Upper lobe of left lung (tissue), 6 donors: ENCODE measurements at regions not wholly inside any gene's neighbourhood (a gene's known extent, or its start where the extent isn't known, plus 50 kb on each side); places are given as distances from the start of the nearest gene placed in this dataset.
"Not testable (repeated sequence)": the region's sequence is repeated elsewhere in the genome, so short reads cannot be mapped to it uniquely, and the experiment has no call there.

ENCODE experiments used
- ATAC-seq, 2 donors: fragments of 200-7000 bp; cut with Tn5 transposase; one replicate each; pipeline ENCODE4 v1.9.1; 2022; ENCODE audit warnings: mild to moderate bottlenecking in 2 of 2, moderate library complexity in 2 of 2; ENCODE audit not compliant: low FRiP score in 2 of 2
- DNase-seq, 2 donors: peaks; one replicate each; pipeline ENCODE4 v3.0.0-alpha.2; 2019 to 2020
- H3K27ac ChIP-seq, 4 donors: fragments of 200-600 bp; sonication (generic); one replicate each; pipeline ENCODE4 v1.5.1; 2016 to 2019
- H3K27me3 ChIP-seq, 4 donors: fragments of 200-600 bp; sonication (generic); one replicate each; pipeline ENCODE4 v1.5.1; 2017 to 2019
- H3K36me3 ChIP-seq, 4 donors: fragments of 200-600 bp; sonication (generic); one replicate each; pipeline ENCODE4 v1.5.1; 2016 to 2019
- H3K4me1 ChIP-seq, 4 donors: fragments of 200-600 bp; sonication (generic); one replicate each; pipeline ENCODE4 v1.5.1; 2018 to 2019
- H3K4me3 ChIP-seq, 4 donors: fragments of 200-600 bp; sonication (generic); one replicate each; pipeline ENCODE4 v1.5.1; 2017 to 2019; ENCODE audit warnings: mild to moderate bottlenecking in 2 of 4, moderate library complexity in 1 of 4
- H3K9me3 ChIP-seq, 4 donors: fragments of 200-600 bp; sonication (generic); one replicate each; pipeline ENCODE4 v1.5.1; 2018 to 2019
- CTCF ChIP-seq, 6 experiments: fragments of 450-650 bp in 4 of 6; fragments of 200-600 bp in 2 of 6; sonication (generic) in 2 of 6; IDR thresholded peaks; one replicate each; pipeline ENCODE4 v1.5.1; 2016 to 2019; ENCODE audit warnings: antibody characterized with exemption in 6 of 6
- EP300 ChIP-seq, 4 donors: sonication (generic); formaldehyde crosslinking; IDR thresholded peaks; one replicate each; pipeline ENCODE4 v1.5.1; 2017; ENCODE audit warnings: antibody characterized with exemption in 4 of 4, control low read depth in 2 of 4
- POLR2A ChIP-seq, 4 donors: fragments of 450-650 bp; IDR thresholded peaks; one replicate each; pipeline ENCODE4 v1.5.1; 2016 to 2017; ENCODE audit warnings: antibody characterized with exemption in 4 of 4, mild to moderate bottlenecking in 2 of 4
- POLR2AphosphoS5 ChIP-seq, 2 donors: sonication (generic); formaldehyde crosslinking; IDR thresholded peaks; one replicate each; pipeline ENCODE4 v1.5.1; 2017; ENCODE audit warnings: antibody characterized with exemption in 2 of 2
- WGBS, 2 donors: methylation state at CpG; one replicate each; pipeline ENCODE4 v1.1.5; 2017 to 2018; 5-methylcytosine and 5-hydroxymethylcytosine counted together
- donor health status: DM: no; HTN: no; CAD: no; lungs with moderate emphysema.
- donor health status: DM: no; HTN: yes; CAD: no; lungs with severe emphysema.

- Histone ChIP-seq H3K9me3 (no peaks in the 10 kb centered on the region), H3K27ac (no peak overlapping the region), H3K4me3 (no peak overlapping the region), H3K27me3 (no peaks in the 10 kb centered on the region), H3K36me3 (no peaks in the 10 kb centered on the region), H3K4me1 (no peaks in the 10 kb centered on the region)
- DNase-seq = no peak
- ATAC-seq = no peak
- WGBS, 2 donors = 64 to 68% methylated on average over 2 of the region's 2 CpGs
- TF ChIP-seq EP300 (IDR thresholded peaks at IDR 0.05) (no peak), POLR2A (IDR thresholded peaks at IDR 0.05) (no peak), POLR2AphosphoS5 (IDR thresholded peaks at IDR 0.05) (no peak), CTCF (IDR thresholded peaks at IDR 0.05) (no peak)
Observed at GRCh38 chr5:117733051-117733450, 1158.4 kb upstream of the SEMA6A start.

GRCh38 chr5:117732264-117732663 lies 1157.6 kb upstream of the SEMA6A start:
- ATAC-seq (no peak), DNase-seq (no peak)
- no peak overlapping the region for H3K27ac ChIP-seq
- H3K4me3 ChIP-seq = no peak overlapping the region
- H3K4me1 ChIP-seq = no peaks in the 10 kb centered on the region
- WGBS, 2 donors = 84 to 98% methylated on average over 3 of the region's 3 CpGs
- TF ChIP-seq POLR2A (IDR thresholded peaks at IDR 0.05) (no peak), CTCF (IDR thresholded peaks at IDR 0.05) (no peak), EP300 (IDR thresholded peaks at IDR 0.05) (no peak), POLR2AphosphoS5 (IDR thresholded peaks at IDR 0.05) (no peak)
- no peaks in the 10 kb centered on the region for H3K9me3 ChIP-seq
- H3K27me3 ChIP-seq = no peaks in the 10 kb centered on the region
- no peaks in the 10 kb centered on the region for H3K36me3 ChIP-seq

- 26 to 42% methylated on average over 2 of the region's 2 CpGs for WGBS, 2 donors
- Histone ChIP-seq H3K27ac (no peak overlapping the region), H3K9me3 (no peaks in the 10 kb centered on the region), H3K36me3 (no peaks in the 10 kb centered on the region), H3K27me3 (no peaks in the 10 kb centered on the region), H3K4me3 (no peak overlapping the region), H3K4me1 (no peaks in the 10 kb centered on the region)
- DNase-seq (no peak), ATAC-seq (no peak)
- TF ChIP-seq POLR2AphosphoS5 (IDR thresholded peaks at IDR 0.05) (no peak), POLR2A (IDR thresholded peaks at IDR 0.05) (no peak), CTCF (IDR thresholded peaks at IDR 0.05) (no peak), EP300 (IDR thresholded peaks at IDR 0.05) (no peak)
Observed at GRCh38 chr5:117731446-117731845, 1156.8 kb upstream of the SEMA6A start.

GRCh38 chr5:117720784-117721183 lies 1146.2 kb upstream of the SEMA6A start:
- not testable (repeated sequence) for H3K4me1 ChIP-seq, H3K27me3 ChIP-seq, H3K36me3 ChIP-seq, H3K9me3 ChIP-seq, H3K4me3 ChIP-seq, ATAC-seq, DNase-seq, H3K27ac ChIP-seq
- 84 to 92% methylated on average over 4 of the region's 4 CpGs for WGBS, 2 donors

GRCh38 chr5:117719413-117719812 lies 1144.8 kb upstream of the SEMA6A start:
- peaks cover 1 to 8% (median 4%) of the 10 kb centered on the region in 4 donors for H3K9me3 ChIP-seq
- no peaks in the 10 kb centered on the region for H3K27me3 ChIP-seq
- no peak for TF ChIP-seq POLR2A (IDR thresholded peaks at IDR 0.05)
- no peak for TF ChIP-seq EP300 (IDR thresholded peaks at IDR 0.05)
- no peak for TF ChIP-seq POLR2AphosphoS5 (IDR thresholded peaks at IDR 0.05)
- no peak for TF ChIP-seq CTCF (IDR thresholded peaks at IDR 0.05)
- H3K4me1 ChIP-seq = no peaks in the 10 kb centered on the region
- no peak overlapping the region for H3K4me3 ChIP-seq
- H3K27ac ChIP-seq = no peak overlapping the region
- ATAC-seq (no peak), DNase-seq (no peak)
- no peaks in the 10 kb centered on the region for H3K36me3 ChIP-seq
